A549 (cell line): ENCODE measurements at regions not wholly inside any gene's neighbourhood (a gene's known extent, or its start where the extent isn't known, plus 50 kb on each side); places are given as distances from the start of the nearest gene placed in this dataset.

ENCODE experiments used
- BHLHE40 ChIP-seq: IDR thresholded peaks from 2 replicates; pipeline ENCODE4 v1.6.1; 2012; ENCODE audit warnings: low read depth, low read length, inconsistent platforms
- CBX8 ChIP-seq: fragments of 200-600 bp; sonication (generic); IDR thresholded peaks from 2 replicates; pipeline ENCODE4 v1.6.1; 2016
- CEBPB ChIP-seq, 2 experiments: fragments of >200 bp in 1 of 2; sonication (Bioruptor Twin) in 1 of 2; formaldehyde crosslinking in 1 of 2; IDR thresholded peaks; 2 replicates each; pipeline ENCODE4 v1.6.1; 2012 to 2016
- CHD2 ChIP-seq: fragments of 150-350 bp; IDR thresholded peaks from 2 replicates; pipeline ENCODE4 v1.6.1; 2014; ENCODE audit warnings: low read length; ENCODE audit not compliant: partially characterized antibody
- CHD4 ChIP-seq: fragments of 200-600 bp; sonication (generic); IDR thresholded peaks from 2 replicates; pipeline ENCODE4 v1.6.1; 2016; ENCODE audit warnings: antibody characterized with exemption, mild to moderate bottlenecking, borderline replicate concordance
- CTCF ChIP-seq: fragments of >200 bp; sonication (Bioruptor Twin); formaldehyde crosslinking; IDR thresholded peaks from 3 replicates; pipeline ENCODE4 v1.5.1; 2016
- EHMT2 ChIP-seq: fragments of 200-600 bp; sonication (generic); IDR thresholded peaks from 2 replicates; pipeline ENCODE4 v1.6.1; 2016; ENCODE audit warnings: antibody characterized with exemption, low read depth, mild to moderate bottlenecking, moderate library complexity
- EP300 ChIP-seq, 2 experiments: fragments of >200 bp; sonication (Bioruptor Twin); formaldehyde crosslinking; IDR thresholded peaks; 2 replicates in 1 of 2; 3 replicates in 1 of 2; pipeline ENCODE4 v1.6.1; 2016 to 2017
- ESRRA ChIP-seq: fragments of 150-350 bp; IDR thresholded peaks from 2 replicates; pipeline ENCODE4 v1.6.1; 2014; ENCODE audit warnings: mild to moderate bottlenecking, low read length, borderline replicate concordance
- HES2 ChIP-seq: fragments of >200 bp; sonication (Bioruptor Twin); formaldehyde crosslinking; IDR thresholded peaks from 2 replicates; pipeline ENCODE4 v1.6.1; 2016
- PBX3 ChIP-seq: IDR thresholded peaks from 2 replicates; pipeline ENCODE4 v1.6.1; 2012
- POLR2A ChIP-seq: IDR thresholded peaks from 2 replicates; pipeline ENCODE4 v1.6.1; 2012; ENCODE audit warnings: mild to moderate bottlenecking, low read length
- ZFP36 ChIP-seq: fragments of 450-650 bp; IDR thresholded peaks from 2 replicates; pipeline ENCODE4 v1.6.1; 2014; ENCODE audit warnings: borderline replicate concordance; ENCODE audit not compliant: partially characterized antibody

GRCh38 chr3:159555205-159555604 lies 433.4 kb upstream of the IL12A start:
- no peak for TF ChIP-seq CTCF
- TF ChIP-seq CBX8: no peak
- no peak for TF ChIP-seq ESRRA
- no peak for TF ChIP-seq POLR2A
- no peak for TF ChIP-seq ZFP36
- no peak for TF ChIP-seq CEBPB (IDR thresholded peaks at IDR 0.05)
- TF ChIP-seq CHD2: no peak
- TF ChIP-seq CHD4: no peak
- no peak for TF ChIP-seq EP300 (IDR thresholded peaks at IDR 0.05)
- no peak for TF ChIP-seq BHLHE40
- no peak for TF ChIP-seq HES2
- no peak for TF ChIP-seq PBX3
- TF ChIP-seq EHMT2: no peak
